ENCODE measurements at regions not wholly inside any gene's neighbourhood (a gene's known extent, or its start where the extent isn't known, plus 50 kb on each side); places are given as distances from the start of the nearest gene placed in this dataset.

- Histone ChIP-seq H4K20me1 (ENCODE audit: insufficient read depth) (no peaks in the 10 kb centered on the region), H3K79me2 (ENCODE audit: insufficient read depth, low read depth) (no peaks in the 10 kb centered on the region), H3K4me3 (IDR thresholded peaks at IDR 0.05; ENCODE audit: insufficient read depth, low read depth, low read length) (no peak overlapping the region), H3K9ac (no peak overlapping the region), H3K36me3 (ENCODE audit: insufficient read depth) (no peaks in the 10 kb centered on the region), H3K27ac (no peak overlapping the region), H3K4me1 (ENCODE audit: low read depth, poor library complexity, severe bottlenecking) (no peaks in the 10 kb centered on the region), H2AFZ (ENCODE audit: low read depth) (no peak overlapping the region), H3K27me3 (ENCODE audit: insufficient read depth, low read depth) (no peaks in the 10 kb centered on the region), H3K4me2 (no peak overlapping the region)
- TF ChIP-seq CTCF (conservative IDR thresholded peaks at IDR 0.05; ENCODE audit: low read depth, low read length): no peak
Observed at GRCh38 chr1:218693599-218693998, 348.5 kb downstream of the TGFB2 start.

GRCh38 chr1:218694085-218694484 is 348.9 kb downstream of the TGFB2 start:
- Histone ChIP-seq H3K36me3 (ENCODE audit: insufficient read depth) (no peaks in the 10 kb centered on the region), H3K4me2 (no peak overlapping the region), H3K79me2 (ENCODE audit: insufficient read depth, low read depth) (no peaks in the 10 kb centered on the region), H3K9ac (no peak overlapping the region), H3K27ac (no peak overlapping the region), H4K20me1 (ENCODE audit: insufficient read depth) (no peaks in the 10 kb centered on the region), H2AFZ (ENCODE audit: low read depth) (no peak overlapping the region), H3K27me3 (ENCODE audit: insufficient read depth, low read depth) (no peaks in the 10 kb centered on the region), H3K4me1 (ENCODE audit: low read depth, poor library complexity, severe bottlenecking) (no peaks in the 10 kb centered on the region), H3K4me3 (IDR thresholded peaks at IDR 0.05; ENCODE audit: insufficient read depth, low read depth, low read length) (no peak overlapping the region)
- no peak for TF ChIP-seq CTCF (conservative IDR thresholded peaks at IDR 0.05; ENCODE audit: low read depth, low read length)

- no peaks in the 10 kb centered on the region for H3K36me3 ChIP-seq (ENCODE audit: insufficient read depth)
- no peak for TF ChIP-seq CTCF (conservative IDR thresholded peaks at IDR 0.05; ENCODE audit: low read depth, low read length)
- no peaks in the 10 kb centered on the region for H4K20me1 ChIP-seq (ENCODE audit: insufficient read depth)
- H3K4me2 ChIP-seq: no peak overlapping the region
- H3K27me3 ChIP-seq (ENCODE audit: insufficient read depth, low read depth): no peaks in the 10 kb centered on the region
- H3K79me2 ChIP-seq (ENCODE audit: insufficient read depth, low read depth): no peaks in the 10 kb centered on the region
- no peak overlapping the region for H2AFZ ChIP-seq (ENCODE audit: low read depth)
- H3K4me3 ChIP-seq (IDR thresholded peaks at IDR 0.05; ENCODE audit: insufficient read depth, low read depth, low read length): no peak overlapping the region
- no peaks in the 10 kb centered on the region for H3K4me1 ChIP-seq (ENCODE audit: low read depth, poor library complexity, severe bottlenecking)
- H3K27ac ChIP-seq: no peak overlapping the region
- H3K9ac ChIP-seq: no peak overlapping the region
Observed at GRCh38 chr1:218694636-218695035, 349.5 kb downstream of the TGFB2 start.

- H3K4me2 ChIP-seq: no peak overlapping the region
- H3K27ac ChIP-seq: no peak overlapping the region
- H3K79me2 ChIP-seq (ENCODE audit: insufficient read depth, low read depth): no peaks in the 10 kb centered on the region
- H3K9ac ChIP-seq: no peak overlapping the region
- no peaks in the 10 kb centered on the region for H3K4me1 ChIP-seq (ENCODE audit: low read depth, poor library complexity, severe bottlenecking)
- TF ChIP-seq CTCF (conservative IDR thresholded peaks at IDR 0.05; ENCODE audit: low read depth, low read length): no peak
- no peak overlapping the region for H3K4me3 ChIP-seq (IDR thresholded peaks at IDR 0.05; ENCODE audit: insufficient read depth, low read depth, low read length)
- no peaks in the 10 kb centered on the region for H3K36me3 ChIP-seq (ENCODE audit: insufficient read depth)
- H2AFZ ChIP-seq (ENCODE audit: low read depth): no peak overlapping the region
- H4K20me1 ChIP-seq (ENCODE audit: insufficient read depth): no peaks in the 10 kb centered on the region
- H3K27me3 ChIP-seq (ENCODE audit: insufficient read depth, low read depth): no peaks in the 10 kb centered on the region
Observed at GRCh38 chr1:218695525-218695924, 350.4 kb downstream of the TGFB2 start.

- no peak overlapping the region for H3K27ac ChIP-seq
- no peak overlapping the region for H2AFZ ChIP-seq (ENCODE audit: low read depth)
- H3K36me3 ChIP-seq (ENCODE audit: insufficient read depth): no peaks in the 10 kb centered on the region
- no peak for TF ChIP-seq CTCF (conservative IDR thresholded peaks at IDR 0.05; ENCODE audit: low read depth, low read length)
- H3K4me2 ChIP-seq: no peak overlapping the region
- no peaks in the 10 kb centered on the region for H3K4me1 ChIP-seq (ENCODE audit: low read depth, poor library complexity, severe bottlenecking)
- no peaks in the 10 kb centered on the region for H3K27me3 ChIP-seq (ENCODE audit: insufficient read depth, low read depth)
- no peaks in the 10 kb centered on the region for H4K20me1 ChIP-seq (ENCODE audit: insufficient read depth)
- H3K4me3 ChIP-seq (IDR thresholded peaks at IDR 0.05; ENCODE audit: insufficient read depth, low read depth, low read length): no peak overlapping the region
- H3K9ac ChIP-seq: no peak overlapping the region
- H3K79me2 ChIP-seq (ENCODE audit: insufficient read depth, low read depth): no peaks in the 10 kb centered on the region
Observed at GRCh38 chr1:218698141-218698540, 353.0 kb downstream of the TGFB2 start.

Measured in KMS-11 (cell line).